ENCODE measurements at regions not wholly inside any gene's neighbourhood (a gene's known extent, or its start where the extent isn't known, plus 50 kb on each side); places are given as distances from the start of the nearest gene placed in this dataset.

DNA sequence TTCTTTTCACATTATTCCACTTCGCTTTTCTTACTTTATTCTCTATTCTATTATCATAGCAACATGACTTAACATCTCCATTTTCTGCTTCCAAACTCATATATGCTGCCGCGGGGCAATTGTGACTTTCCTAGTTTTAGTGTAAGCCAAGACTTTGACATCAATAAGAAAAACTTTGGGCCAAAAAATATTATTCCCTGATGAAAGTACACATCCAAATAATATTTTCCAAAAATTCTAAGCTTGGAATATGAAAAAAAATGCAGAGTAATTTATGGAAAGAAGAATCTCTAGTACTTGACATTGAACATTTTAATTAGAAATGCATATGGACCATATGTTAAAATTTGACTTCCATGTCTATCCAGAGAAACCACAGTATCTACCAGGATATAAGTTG is 995.1 kb upstream of the INTU start (continued):
- TF ChIP-seq, protein P1, sequence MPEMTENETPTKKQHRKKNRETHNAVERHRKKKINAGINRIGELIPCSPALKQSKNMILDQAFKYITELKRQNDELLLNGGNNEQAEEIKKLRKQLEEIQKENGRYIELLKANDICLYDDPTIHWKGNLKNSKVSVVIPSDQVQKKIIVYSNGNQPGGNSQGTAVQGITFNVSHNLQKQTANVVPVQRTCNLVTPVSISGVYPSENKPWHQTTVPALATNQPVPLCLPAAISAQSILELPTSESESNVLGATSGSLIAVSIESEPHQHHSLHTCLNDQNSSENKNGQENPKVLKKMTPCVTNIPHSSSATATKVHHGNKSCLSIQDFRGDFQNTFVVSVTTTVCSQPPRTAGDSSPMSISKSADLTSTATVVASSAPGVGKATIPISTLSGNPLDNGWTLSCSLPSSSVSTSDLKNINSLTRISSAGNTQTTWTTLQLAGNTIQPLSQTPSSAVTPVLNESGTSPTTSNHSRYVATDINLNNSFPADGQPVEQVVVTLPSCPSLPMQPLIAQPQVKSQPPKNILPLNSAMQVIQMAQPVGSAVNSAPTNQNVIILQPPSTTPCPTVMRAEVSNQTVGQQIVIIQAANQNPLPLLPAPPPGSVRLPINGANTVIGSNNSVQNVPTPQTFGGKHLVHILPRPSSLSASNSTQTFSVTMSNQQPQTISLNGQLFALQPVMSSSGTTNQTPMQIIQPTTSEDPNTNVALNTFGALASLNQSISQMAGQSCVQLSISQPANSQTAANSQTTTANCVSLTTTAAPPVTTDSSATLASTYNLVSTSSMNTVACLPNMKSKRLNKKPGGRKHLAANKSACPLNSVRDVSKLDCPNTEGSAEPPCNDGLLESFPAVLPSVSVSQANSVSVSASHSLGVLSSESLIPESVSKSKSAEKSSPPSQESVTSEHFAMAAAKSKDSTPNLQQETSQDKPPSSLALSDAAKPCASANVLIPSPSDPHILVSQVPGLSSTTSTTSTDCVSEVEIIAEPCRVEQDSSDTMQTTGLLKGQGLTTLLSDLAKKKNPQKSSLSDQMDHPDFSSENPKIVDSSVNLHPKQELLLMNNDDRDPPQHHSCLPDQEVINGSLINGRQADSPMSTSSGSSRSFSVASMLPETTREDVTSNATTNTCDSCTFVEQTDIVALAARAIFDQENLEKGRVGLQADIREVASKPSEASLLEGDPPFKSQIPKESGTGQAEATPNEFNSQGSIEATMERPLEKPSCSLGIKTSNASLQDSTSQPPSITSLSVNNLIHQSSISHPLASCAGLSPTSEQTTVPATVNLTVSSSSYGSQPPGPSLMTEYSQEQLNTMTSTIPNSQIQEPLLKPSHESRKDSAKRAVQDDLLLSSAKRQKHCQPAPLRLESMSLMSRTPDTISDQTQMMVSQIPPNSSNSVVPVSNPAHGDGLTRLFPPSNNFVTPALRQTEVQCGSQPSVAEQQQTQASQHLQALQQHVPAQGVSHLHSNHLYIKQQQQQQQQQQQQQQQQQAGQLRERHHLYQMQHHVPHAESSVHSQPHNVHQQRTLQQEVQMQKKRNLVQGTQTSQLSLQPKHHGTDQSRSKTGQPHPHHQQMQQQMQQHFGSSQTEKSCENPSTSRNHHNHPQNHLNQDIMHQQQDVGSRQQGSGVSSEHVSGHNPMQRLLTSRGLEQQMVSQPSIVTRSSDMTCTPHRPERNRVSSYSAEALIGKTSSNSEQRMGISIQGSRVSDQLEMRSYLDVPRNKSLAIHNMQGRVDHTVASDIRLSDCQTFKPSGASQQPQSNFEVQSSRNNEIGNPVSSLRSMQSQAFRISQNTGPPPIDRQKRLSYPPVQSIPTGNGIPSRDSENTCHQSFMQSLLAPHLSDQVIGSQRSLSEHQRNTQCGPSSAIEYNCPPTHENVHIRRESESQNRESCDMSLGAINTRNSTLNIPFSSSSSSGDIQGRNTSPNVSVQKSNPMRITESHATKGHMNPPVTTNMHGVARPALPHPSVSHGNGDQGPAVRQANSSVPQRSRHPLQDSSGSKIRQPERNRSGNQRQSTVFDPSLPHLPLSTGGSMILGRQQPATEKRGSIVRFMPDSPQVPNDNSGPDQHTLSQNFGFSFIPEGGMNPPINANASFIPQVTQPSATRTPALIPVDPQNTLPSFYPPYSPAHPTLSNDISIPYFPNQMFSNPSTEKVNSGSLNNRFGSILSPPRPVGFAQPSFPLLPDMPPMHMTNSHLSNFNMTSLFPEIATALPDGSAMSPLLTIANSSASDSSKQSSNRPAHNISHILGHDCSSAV (CRISPR knock-in tag; IDR thresholded peaks at IDR 0.05; ENCODE audit: borderline replicate concordance): no peak

DNA sequence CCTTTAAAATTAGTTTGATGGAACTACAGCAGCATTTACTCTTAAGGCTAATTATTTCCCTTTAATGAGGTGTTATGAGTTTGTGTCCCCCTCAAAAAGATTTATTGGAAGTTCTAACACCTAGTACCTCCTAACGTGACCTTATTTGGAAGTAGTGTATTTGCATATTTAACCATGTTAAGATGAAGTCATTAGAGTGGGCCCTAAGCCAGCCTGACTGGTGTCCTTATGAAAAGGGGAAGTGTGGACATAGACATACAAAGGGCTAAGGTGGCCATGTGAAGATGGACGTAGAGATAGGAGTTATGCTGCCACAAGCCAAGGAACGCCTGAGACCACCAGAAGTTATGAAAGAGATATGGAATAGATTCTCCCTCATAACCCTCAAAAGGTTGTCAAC is 985.4 kb upstream of the INTU start:
- FAIRE-seq: no peak

More for the DNA sequence above, 985.4 kb upstream of the INTU start:
- intact Hi-C loops (cut with micrococcal nuclease; ENCODE audit: unreplicated experiment) (no loop called here), in situ Hi-C loops (cut with HindIII; ENCODE audit: extremely low pct_ligation_motif_present, low pct_unique_long_range_greater_than_20kb) (no loop called here)
- ChIA-PET POLR2A (no interaction called here), CTCF (ENCODE audit: low intra/inter-chr PET ratio, low total read pairs) (no interaction called here)
- WGBS (ENCODE audit: low lambda C conversion rate): 0% methylated on average over 3 of the region's 3 CpGs
- no peak for TF ChIP-seq ZNF354B (CRISPR knock-in tag; IDR thresholded peaks at IDR 0.05)
- no peak for TF ChIP-seq REL (CRISPR knock-in tag; conservative IDR thresholded peaks at IDR 0.05)
- no peak overlapping the region for H3K4me2 ChIP-seq (ENCODE audit: low read depth, low read length)
- no peaks in the 10 kb centered on the region for H3K4me1 ChIP-seq (ENCODE audit: insufficient read depth, low read length)
- H3K9ac ChIP-seq (ENCODE audit: insufficient read depth, low read depth, low read length): no peak overlapping the region
- H3K36me3 ChIP-seq (replicated peaks in 1 of 2; ENCODE audit: control insufficient read depth in 1 of 2, insufficient read depth in 2 of 2, low read length in 2 of 2): no peaks in the 10 kb centered on the region
- no peaks in the 10 kb centered on the region for H4K20me1 ChIP-seq (ENCODE audit: insufficient read depth, low read length)
- H2AFZ ChIP-seq (ENCODE audit: low read length): no peak overlapping the region
- no TSS peak for BruUV-seq (replicated peaks)
- H3K9me3 ChIP-seq (ENCODE audit: low read length): no peaks in the 10 kb centered on the region
- no peak overlapping the region for H3K27ac ChIP-seq (ENCODE audit: extremely low read length, insufficient read depth, low read length)
- H3K79me2 ChIP-seq (ENCODE audit: insufficient read depth, low read length): no peaks in the 10 kb centered on the region
- H3K4me3 ChIP-seq (replicated peaks in 1 of 3; ENCODE audit: insufficient read depth in 1 of 3, low read depth in 2 of 3, low read length in 3 of 3): no peak overlapping the region
- no peak for ATAC-seq
- DNase-seq (ENCODE audit: low spot score): no peak
- no peaks in the 10 kb centered on the region for H3K27me3 ChIP-seq (ENCODE audit: control insufficient read depth in 1 of 2, insufficient read depth in 2 of 2, low read length in 2 of 2)
